H1 (cell line): ENCODE measurements at regions not wholly inside any gene's neighbourhood (a gene's known extent, or its start where the extent isn't known, plus 50 kb on each side); places are given as distances from the start of the nearest gene placed in this dataset.

ENCODE experiments used
- CBX5 ChIP-seq: fragments of 300-800, 300-1000 bp; sonication (generic); IDR thresholded peaks from 2 replicates; pipeline ENCODE4 v1.7.1; 2016; ENCODE audit warnings: antibody characterized with exemption, low read length, low read depth
- CHD2 ChIP-seq: IDR thresholded peaks from 2 replicates; pipeline ENCODE4 v1.6.1; 2012; ENCODE audit warnings: low read length, improper control_type of control experiment
- CTCF ChIP-seq, 3 experiments: IDR thresholded peaks; 1 replicate in 2 of 3; 2 replicates in 1 of 3; pipeline versions ENCODE4 v1.5.1 to v1.6.1; 2011; ENCODE audit warnings: low read length in 3 of 3, mild to moderate bottlenecking in 3 of 3, inconsistent platforms in 2 of 3, low read depth in 1 of 3, moderate library complexity in 1 of 3; ENCODE audit not compliant: insufficient read depth in 1 of 3; ENCODE audit errors: control extremely low read depth in 1 of 3
- EP300 ChIP-seq, 2 experiments: IDR thresholded peaks; 1 replicate in 1 of 2; 2 replicates in 1 of 2; pipeline ENCODE4 v1.6.1; 2011 to 2012; ENCODE audit warnings: low read depth in 2 of 2, low read length in 2 of 2, mild to moderate bottlenecking in 2 of 2, borderline replicate concordance in 1 of 2, inconsistent platforms in 1 of 2, moderate library complexity in 1 of 2
- GABPA ChIP-seq: IDR thresholded peaks from 2 replicates; pipeline ENCODE4 v1.6.1; 2011; ENCODE audit warnings: mild to moderate bottlenecking, low read length, moderate library complexity, borderline replicate concordance; ENCODE audit not compliant: insufficient read depth
- POLR2A ChIP-seq, 2 experiments: IDR thresholded peaks; 1 replicate in 1 of 2; 2 replicates in 1 of 2; pipeline ENCODE4 v1.6.1; 2011; ENCODE audit warnings: low read depth in 2 of 2, low read length in 2 of 2, mild to moderate bottlenecking in 2 of 2; ENCODE audit errors: control extremely low read depth in 1 of 2
- RAD21 ChIP-seq, 2 experiments: IDR thresholded peaks in 1 of 2; conservative IDR thresholded peaks in 1 of 2; 2 replicates each; pipeline ENCODE4 v1.6.1; 2011; ENCODE audit warnings: low read depth in 2 of 2, low read length in 2 of 2, improper control_type of control experiment in 1 of 2, inconsistent platforms in 1 of 2, mild to moderate bottlenecking in 1 of 2, moderate library complexity in 1 of 2
- SAP30 ChIP-seq: fragments of 300-600 bp; sonication (generic); IDR thresholded peaks from 2 replicates; pipeline ENCODE4 v1.7.1; 2012; ENCODE audit warnings: low read length, moderate library complexity, mild to moderate bottlenecking, inconsistent platforms; ENCODE audit not compliant: insufficient read depth, insufficient replicate concordance
- TBP ChIP-seq: IDR thresholded peaks from 2 replicates; pipeline ENCODE4 v1.6.1; 2011; ENCODE audit warnings: low read depth, low read length, improper control_type of control experiment
- TF ChIP-seq, protein P1 (sequence below): IDR thresholded peaks from 2 replicates; pipeline ENCODE4 v1.6.1; 2011; ENCODE audit warnings: low read depth, mild to moderate bottlenecking, low read length; ENCODE audit not compliant: insufficient read depth

- no peak for TF ChIP-seq CTCF (IDR thresholded peaks at IDR 0.05; ENCODE audit: control extremely low read depth in 1 of 3, insufficient read depth in 1 of 3, low read depth in 1 of 3, low read length in 3 of 3)
- TF ChIP-seq POLR2A (IDR thresholded peaks at IDR 0.05; ENCODE audit: control extremely low read depth in 1 of 2, low read depth in 2 of 2, low read length in 2 of 2): no peak
- no peak for TF ChIP-seq SAP30
- TF ChIP-seq, protein P1, sequence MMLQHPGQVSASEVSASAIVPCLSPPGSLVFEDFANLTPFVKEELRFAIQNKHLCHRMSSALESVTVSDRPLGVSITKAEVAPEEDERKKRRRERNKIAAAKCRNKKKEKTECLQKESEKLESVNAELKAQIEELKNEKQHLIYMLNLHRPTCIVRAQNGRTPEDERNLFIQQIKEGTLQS: no peak
- no peak for TF ChIP-seq GABPA
- no peak for TF ChIP-seq TBP
- TF ChIP-seq CBX5: no peak
- no peak for TF ChIP-seq EP300 (IDR thresholded peaks at IDR 0.05; ENCODE audit: borderline replicate concordance in 1 of 2, low read depth in 2 of 2, low read length in 2 of 2)
- TF ChIP-seq CHD2: no peak
- no peak for TF ChIP-seq RAD21 (IDR thresholded peaks at IDR 0.05 in 1 of 2, conservative IDR thresholded peaks at IDR 0.05 in 1 of 2; ENCODE audit: low read depth in 2 of 2, low read length in 2 of 2)
Observed at GRCh38 chr15:96416218-96416933, 85.9 kb downstream of the NR2F2 start.
